AG09319 (cell line): ENCODE measurements at regions not wholly inside any gene's neighbourhood (a gene's known extent, or its start where the extent isn't known, plus 50 kb on each side); places are given as distances from the start of the nearest gene placed in this dataset.
A peak's percentile ranks its signal among the peaks of the same experiment; 100 is the strongest.

Experiments used
- DNase-seq: peaks from one replicate; pipeline ENCODE4 v3.0.0-alpha.2; 2010; ENCODE audit warnings: low read depth; ENCODE audit errors: extremely low read depth
- CTCF ChIP-seq: IDR thresholded peaks from 2 replicates; pipeline ENCODE4 v1.5.1; 2011; ENCODE audit warnings: low read depth, mild to moderate bottlenecking, inconsistent platforms, low read length, moderate library complexity

- no peak for DNase-seq
- TF ChIP-seq CTCF: no peak
Measured at GRCh38 chr15:95281470-95281869, 1049.0 kb upstream of the NR2F2 start.

DNA sequence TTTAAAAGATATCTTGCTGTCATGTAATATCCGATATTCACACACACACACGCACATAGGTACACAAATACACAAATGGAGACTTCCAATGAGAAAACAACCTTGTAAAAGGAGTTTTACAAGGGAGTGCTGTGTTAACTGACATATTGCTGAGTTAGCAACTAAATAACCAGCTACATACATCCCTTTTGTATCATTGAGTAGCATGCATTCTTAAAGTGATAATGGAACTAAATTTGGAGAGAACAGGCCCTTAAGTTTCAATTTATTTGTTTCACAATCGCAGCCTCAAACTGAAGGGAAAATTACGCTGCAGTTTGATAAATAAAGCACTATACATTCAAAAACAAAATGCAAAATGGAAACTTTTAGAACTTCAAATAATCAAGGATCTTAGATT is 1046.0 kb upstream of the NR2F2 start:
- TF ChIP-seq CTCF: no peak
- DNase-seq: no peak

DNA sequence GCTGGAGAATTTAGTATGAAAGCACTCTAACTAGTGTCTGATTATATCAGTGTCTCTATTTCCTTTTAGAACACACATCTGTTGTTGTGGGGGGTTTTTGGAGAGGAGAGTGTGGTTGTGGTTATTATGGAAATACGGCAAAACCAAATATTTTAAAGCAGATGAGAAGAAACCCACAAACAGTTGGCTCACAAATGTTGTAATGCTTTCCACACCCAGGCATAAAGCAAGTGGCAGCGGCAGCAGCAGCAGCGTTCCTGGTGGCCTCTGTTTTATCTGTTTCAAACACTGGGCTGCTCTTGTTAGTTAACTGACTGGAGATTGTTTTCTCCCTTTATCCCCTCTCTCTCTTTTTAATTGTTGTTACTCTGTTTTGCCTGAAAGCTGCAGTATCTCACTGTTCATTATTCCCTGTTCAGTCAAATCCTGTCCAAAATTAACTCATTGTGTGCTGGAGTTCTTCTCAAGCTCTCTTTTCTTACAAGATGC is 1045.5 kb upstream of the NR2F2 start:
- no peak for DNase-seq

GRCh38 chr15:95286352-95286880 is 1044.1 kb upstream of the NR2F2 start:
- no peak for TF ChIP-seq CTCF
- DNase-seq: no peak

More for the DNA sequence above, 1045.5 kb upstream of the NR2F2 start:
- TF ChIP-seq CTCF: peak; percentile 8

GRCh38 chr15:95287720-95288103 is 1042.8 kb upstream of the NR2F2 start:
- TF ChIP-seq CTCF: no peak
- DNase-seq: no peak

DNA sequence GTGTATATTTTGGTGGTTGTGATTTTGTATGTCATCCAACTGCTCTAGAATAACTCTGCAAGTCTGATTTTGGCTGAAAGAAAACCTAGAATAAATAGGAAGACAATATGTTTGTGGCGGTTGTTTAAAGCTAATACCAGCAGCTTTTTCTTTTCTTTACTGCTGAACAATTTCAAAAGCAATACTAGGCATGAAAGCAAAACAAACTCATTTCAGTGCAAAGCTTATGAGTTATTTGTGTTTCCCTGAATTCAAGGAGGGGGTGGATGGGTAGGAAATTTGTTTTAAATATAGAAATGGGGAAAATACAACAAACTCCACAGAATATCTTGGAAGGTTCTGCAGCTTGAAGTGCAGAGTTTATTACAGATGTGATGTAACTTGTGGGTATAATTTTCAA is 1041.9 kb upstream of the NR2F2 start:
- TF ChIP-seq CTCF: no peak
- no peak for DNase-seq

DNA sequence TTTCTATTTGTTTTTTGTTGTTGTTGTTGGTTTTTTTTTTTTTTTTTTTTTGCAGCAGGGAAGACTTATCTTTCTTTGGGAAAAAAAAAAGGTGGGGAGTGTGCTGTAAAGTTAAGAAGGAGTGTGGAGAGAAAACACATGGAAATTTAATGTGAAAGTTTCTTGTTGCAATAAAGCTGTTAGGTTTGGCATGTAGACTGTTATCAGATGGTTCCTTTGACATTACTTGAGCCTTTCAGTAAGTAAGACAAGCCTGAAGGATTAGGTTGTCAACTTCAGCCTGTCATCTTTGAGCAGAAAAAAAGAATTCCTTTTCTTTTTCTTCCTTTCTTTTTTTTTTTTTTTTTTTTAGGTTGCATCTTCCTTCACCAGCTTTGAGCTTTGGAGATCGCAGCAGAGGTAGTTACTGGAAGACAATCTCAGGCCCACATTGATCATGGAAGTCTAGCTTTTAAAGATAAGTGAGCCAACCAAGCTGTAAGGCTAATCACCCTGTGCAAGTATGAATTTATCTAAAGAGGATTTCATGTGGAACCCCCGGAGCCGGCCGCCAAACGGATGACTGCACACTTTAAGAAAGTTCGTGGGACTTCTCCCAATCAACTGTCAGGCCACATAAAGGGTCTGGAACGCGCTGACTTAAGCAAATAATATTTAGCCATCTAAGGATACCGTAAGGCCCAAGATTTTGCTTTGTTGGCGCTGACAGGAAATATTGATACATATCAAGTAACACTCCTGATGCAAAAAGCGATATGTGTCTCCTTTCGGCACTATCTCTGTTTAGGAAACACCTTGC is 1040.1 kb upstream of the NR2F2 start:
- no peak for DNase-seq
- no peak for TF ChIP-seq CTCF
